HG03095 (cell line): ENCODE measurements at regions not wholly inside any gene's neighbourhood (a gene's known extent, or its start where the extent isn't known, plus 50 kb on each side); places are given as distances from the start of the nearest gene placed in this dataset.
"Not testable (repeated sequence)": the region's sequence is repeated elsewhere in the genome, so short reads cannot be mapped to it uniquely, and the experiment has no call there.

ENCODE experiments used
- ATAC-seq: cut with Tn5 transposase; IDR thresholded peaks from one replicate; pipeline ENCODE4 v1.9.1; 2021; ENCODE audit warnings: moderate library complexity; ENCODE audit not compliant: unreplicated experiment

DNA sequence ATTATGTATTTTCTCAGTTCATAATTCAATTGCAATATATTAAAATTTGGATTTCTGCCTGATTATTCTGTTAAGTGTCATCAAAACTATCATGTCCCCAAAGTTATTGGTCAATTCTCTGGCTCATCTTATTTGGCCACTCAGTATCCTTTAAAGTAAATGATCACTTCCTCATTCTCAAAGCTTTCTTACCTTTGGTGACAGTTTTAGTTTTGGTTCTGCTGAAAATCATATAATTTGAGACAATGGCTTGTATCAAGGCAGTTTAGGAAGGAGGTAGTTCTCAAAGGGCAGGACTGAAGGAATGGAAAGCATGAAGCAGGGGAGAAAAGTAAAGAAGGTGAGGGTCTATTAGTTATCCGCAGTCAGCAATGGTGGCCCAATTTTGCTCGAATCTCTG lies 1832.1 kb downstream of the ARAP2 start:
- ATAC-seq: no peak

DNA sequence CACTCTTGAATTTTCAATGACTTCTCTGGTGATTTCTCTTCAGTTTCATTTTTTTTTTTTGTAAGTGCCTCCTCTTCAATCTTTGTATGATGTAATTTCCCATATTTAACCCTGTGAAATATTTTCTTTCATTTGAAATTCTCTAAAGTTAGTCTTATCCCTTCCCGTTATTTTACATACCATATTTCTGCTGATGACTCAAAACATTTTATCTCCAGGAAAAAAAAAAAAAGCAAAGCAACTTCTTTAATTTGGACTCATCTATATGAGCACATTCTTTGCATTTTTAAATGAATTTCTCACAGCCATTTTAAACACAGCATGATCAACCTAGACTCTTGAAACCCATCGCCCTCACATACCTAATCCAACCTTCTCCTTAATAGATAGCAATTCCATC lies 1831.4 kb downstream of the ARAP2 start:
- ATAC-seq: no peak

DNA sequence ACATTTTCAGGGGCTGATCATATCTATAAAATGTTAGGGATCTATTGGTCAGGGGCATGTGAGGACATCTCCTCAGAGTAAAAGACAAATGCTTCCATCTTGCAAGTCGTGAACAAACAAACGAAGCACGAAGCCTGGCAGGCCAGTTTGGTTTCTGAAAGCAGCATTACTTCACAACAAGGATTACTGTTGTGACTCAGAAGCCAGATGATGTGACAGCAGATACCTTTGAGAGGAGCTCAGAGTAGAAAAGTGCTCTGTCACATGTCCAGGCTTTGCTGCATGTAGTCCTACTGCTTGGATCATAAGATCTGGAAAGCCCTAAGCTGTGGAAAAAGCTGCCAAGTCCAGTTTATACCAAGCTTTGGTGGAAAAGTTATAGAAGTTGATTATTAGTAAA lies 1827.2 kb downstream of the ARAP2 start:
- no peak for ATAC-seq

DNA sequence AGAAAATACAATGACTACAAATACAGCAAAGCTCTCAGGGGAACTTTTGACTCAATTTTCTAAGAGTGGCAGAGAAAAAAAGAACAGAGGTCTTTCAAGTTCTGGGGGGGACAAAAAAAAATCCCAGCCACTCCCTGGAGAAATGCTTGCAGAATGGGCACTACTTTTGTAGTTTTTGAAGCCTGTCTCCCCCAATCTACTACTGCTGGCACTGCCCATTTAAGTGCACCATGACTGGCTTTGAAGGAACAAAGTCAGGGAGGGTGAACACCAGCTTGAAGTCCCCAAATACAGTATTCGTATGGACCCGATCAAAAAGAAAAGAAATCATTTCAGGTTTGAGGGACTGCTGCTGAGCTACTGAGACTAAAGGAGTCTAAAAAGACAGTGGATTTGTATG lies 1824.4 kb downstream of the ARAP2 start:
- no peak for ATAC-seq

DNA sequence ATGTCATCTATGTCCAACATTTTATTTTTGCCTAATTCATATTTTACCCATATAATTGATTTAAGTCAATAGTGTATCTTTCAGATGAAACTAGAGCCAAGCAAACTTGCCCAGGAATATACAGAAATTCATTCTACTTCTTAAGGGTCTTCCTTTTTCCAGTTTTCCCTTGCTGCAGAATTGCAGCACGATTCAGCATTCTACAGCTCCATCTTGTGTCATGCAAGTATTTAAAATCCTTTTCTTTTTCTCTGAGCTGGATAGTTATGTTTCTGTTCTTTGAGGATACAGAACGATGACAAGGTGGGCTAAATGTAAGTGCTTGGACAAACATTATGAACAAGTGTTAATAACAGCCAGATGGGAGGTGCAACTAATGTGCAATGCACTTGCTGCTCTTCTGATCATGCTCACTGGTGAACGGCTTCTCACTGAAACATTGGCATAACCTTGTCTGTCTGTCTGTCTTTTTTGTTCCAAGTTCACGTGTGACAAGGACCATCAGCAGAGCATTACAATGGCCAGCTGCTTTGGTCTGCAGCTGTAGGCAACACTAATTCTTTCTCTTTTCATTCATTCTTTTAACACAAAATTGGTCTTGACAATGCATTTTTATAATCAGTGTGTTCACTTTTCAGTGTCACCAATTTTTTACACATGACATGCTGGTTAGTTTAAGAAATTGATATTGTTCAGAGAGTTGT lies 1821.7 kb downstream of the ARAP2 start:
- ATAC-seq: no peak

DNA sequence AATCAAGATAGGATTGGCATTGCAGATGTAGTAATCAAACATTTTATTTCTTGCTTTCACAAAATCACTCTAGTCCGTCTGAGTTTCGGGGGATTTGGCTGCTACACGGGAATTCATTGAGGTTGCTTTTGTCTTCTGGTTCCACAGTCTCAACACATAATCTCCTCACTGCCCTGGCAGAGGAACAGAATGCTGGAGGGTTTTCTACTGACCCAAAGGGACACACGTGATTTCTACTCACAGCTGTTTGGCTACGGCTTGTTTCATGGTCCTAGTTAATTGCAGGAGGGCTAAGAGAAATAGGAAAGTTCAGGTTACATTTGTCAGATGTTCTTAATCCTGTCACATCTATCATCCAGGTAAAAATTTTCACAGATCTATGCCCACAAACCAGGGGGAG lies 1811.6 kb downstream of the ARAP2 start:
- ATAC-seq: no peak

DNA sequence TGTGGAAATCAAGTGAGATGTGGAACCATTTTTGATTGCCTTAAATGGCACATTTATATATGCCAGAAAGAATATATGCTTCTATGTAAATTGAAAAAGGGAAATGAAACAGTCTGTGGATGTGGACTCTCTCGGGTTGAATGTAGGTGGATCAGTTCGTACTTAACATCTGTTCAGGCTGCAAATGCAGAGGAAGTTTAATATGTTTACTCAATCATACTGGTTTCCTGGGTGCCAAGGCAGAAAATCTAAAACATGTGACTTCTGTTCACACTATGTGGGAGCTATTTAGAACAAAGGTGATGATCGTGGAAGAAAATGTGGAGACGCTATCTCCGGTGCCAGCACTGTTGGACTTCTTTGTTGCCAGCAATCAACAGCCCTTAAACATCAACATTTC lies 1809.9 kb downstream of the ARAP2 start:
- not testable (repeated sequence) for ATAC-seq

DNA sequence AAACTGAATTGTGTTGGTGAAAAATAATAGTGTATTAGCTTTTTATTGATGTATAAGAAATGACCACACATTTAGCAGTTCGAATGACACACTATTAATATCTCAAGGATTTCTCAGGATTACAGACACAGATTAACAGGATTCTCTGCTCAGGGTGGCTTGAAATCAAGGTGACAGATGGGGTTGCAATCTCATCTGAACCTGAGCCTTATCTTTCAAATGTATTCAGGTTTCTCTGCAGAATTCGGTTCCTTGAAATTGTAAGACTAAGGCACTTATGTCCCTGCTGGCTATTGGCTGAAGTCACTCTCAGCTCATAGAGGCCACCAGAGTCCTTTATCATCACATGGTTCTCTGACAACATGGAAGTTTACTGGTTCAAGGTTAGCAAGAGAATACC lies 1780.1 kb downstream of the ARAP2 start:
- no peak for ATAC-seq

DNA sequence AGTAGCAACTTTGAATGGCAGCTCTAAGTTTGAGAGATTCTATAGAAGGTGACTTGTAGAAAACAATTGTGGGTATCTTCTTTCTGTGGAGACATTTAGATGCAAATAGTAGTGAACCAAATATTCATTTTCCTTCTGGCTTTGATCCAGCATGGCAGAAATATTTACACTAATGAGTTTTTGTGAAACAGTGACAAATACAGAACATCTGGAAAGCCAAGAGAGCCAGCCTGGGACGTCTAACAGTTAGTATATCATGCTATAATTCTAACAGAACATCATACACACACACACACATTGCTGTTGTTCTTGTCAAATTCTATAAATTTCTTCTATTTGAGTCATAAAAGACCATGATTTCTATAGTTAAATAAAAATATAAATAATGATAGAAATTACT lies 1777.9 kb downstream of the ARAP2 start:
- ATAC-seq: no peak

DNA sequence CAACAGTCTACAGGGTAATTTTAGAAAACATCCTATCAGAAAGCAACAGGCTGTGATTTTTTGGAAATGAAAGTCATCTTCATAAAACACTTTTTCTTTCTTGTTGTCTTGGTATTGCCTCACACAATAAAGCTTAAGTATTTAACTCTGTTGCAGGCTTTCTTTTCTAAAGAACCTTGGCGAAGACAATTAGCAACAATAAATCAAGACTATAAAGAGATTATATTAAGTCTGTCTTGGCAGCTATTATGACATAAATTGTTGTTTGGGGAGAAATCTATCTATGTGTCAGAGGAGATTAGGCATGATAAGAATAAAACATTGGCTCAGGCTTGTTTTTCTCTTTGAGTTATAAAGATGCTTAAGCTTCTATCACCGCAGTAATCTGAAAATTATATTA lies 1774.8 kb downstream of the ARAP2 start:
- ATAC-seq: no peak

DNA sequence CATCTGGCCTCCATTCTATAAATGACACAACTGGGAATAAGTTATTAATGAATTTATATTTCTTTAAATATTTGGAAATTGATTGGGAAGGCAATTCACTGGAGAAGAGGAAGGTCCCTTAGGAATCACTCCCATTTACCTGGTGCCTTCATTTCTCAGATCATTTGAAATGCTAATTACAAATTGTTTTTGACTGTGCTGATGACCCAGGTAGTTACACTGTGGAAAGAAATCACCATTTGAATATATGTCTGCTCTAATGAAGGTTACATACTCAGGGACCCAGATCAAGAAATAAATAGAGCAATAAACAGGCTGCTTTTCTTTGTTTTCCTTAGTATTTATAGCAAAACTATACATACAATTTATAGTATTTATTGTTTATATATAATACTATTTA lies 1759.1 kb downstream of the ARAP2 start:
- ATAC-seq: no peak

DNA sequence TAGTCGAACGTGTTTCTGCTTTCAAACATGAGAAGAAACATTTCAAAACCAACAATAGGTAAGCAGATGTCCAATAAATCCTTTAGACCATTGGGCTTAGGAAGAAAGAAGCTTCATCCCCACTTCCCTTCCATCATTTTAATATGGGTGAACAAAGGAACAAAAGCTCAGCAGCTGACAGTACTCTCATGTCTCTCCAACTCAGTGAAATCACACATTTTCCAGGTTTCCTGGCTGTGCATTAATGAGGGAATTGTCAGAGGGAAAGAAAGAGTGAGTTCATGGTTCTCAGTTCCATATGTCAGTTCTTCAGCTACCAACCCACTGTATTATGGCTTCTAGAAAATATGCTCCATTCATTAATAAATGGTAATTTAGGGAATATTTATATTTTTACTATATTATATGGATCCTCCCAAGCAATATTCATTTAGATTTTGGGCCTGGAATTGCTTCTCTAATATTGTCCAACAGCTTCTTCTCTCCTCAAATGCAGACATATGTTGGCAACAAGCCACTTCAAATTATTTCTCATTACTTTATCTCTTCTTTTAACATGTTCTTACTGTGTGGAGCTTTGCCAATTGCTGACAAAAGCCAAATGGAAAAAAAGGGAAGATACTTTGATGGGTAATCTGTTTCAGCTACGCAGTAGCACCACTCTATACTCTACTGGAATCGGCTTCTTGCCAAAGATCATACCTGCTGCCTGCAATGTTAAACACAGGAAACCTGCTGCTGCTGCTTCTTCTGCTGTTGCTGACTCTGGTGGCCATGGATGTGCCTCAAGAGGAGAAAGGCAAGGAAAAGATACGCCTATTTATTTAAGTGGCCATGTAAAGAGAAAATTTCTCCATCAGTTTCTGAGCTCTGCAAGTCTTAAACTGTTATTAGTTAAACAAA lies 1757.6 kb downstream of the ARAP2 start:
- ATAC-seq: no peak

DNA sequence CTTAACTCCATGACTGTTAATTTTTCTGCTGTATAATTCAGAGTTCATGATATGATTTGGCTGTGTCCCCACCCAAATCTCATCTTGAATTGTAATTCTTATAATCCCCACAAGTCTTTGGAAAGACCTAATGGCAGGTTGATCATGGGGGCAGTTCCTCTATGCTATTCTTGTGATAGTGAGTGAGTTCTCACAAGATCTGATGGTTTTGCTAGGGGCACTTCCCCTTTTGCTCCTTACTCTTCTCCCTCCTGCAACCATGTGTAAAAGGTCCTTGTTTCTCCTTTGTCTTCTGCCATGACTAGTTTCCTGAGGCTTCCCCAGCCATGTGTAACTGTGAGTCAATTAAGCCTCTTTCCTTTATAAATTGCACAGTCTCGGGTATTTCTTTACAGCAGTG lies 1751.9 kb downstream of the ARAP2 start:
- no peak for ATAC-seq

DNA sequence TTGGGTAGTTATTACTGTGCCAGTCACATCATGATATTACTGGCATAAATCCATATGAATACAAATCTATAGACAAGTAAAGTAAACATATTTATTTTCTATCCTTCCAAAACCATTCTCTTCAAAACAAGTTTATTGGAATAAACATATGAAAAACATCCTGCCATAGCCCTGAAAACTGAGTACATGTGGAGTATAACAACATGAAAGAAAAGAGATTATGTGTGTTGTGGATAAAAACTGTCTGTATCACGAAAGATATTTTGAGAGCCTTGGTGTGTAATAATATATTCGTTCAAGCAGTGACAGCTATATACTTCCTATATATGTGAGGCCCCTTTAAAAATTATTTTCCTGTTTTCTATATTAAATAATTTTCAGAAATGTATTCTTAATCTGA lies 1742.2 kb downstream of the ARAP2 start:
- ATAC-seq: no peak

DNA sequence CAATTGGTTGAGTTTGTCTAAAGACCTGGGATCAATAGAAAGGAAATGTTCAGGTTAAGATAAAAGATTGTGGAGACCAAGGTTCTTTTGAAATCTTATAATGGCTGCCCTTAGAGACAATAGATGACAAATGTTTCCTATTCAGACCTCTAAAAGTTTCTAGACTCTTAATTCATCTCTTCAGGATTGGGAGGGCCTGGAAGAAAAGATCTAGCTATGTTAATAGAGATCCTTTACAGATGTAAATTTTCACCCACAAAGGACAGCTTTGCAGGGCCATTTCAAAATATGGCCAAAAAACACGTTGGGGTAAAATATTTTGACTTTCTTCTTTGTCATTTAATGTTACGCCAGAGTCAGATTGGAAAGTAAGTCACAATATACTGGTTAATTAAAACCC lies 1739.6 kb downstream of the ARAP2 start:
- ATAC-seq: not testable (repeated sequence)

DNA sequence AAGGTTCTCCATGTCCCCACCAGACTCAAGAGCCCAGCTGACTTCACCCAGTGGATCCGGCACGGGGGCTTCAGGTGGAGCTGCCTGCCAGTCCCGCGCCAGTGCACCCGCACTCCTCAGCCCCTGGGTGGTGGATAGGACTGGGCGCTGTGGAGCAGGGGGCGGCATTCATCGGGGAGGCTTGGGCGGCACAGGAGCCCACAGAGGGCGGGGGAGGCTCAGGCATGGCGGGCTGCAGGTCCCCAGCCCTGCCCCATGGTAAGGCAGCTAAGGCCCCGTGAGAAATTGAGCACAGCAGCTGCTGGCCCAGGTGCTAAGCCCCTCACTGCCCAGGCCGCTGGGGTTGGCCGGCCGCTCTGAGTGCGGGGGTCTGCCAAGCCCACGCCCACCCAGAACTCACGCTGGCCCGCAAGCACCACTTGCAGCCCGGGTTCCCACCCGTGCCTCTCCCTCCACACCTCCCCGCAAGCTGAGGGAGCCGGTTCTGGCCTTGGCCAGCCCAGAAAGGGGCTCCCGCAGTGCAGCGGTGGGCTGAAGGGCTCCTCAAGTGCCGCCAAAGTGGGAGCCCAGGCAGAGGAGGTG lies 1737.7 kb downstream of the ARAP2 start:
- not testable (repeated sequence) for ATAC-seq

DNA sequence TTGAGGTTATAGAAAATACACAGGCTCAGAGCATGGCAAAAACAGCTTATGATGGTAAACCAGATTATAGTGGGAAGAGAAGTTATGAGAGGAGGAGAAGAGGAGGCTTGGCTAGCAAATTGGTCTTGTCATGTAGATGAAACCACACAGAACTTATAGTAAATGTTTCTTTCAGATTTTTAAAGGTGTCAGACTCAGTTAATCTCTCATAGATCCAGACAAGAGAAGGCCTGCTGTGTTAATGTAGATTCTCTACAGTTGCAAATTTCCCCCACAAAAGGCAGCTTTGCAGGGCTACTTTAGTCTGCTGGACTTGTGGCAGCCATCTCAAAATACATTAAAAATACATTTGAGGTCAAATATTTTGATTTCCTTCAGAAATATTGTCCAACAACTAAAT lies 1731.7 kb downstream of the ARAP2 start:
- ATAC-seq: no peak

DNA sequence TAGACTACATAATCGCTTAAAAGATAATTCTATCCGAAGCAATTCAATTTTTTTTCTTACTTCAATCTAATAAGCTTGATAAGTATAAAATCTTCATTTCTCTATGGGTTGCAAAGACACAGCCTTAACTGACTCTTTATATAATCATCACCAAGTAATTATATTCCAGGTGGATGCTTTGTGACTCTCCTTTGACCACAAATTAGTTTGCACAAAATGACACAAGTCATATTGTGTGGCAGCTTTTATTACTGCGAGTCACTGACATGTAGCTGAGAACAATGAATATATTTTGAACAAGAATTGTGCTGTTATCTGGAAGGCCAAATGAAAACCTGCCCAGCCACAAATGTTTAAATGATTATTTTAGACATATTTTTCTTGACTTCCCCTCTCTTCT lies 1727.8 kb downstream of the ARAP2 start:
- ATAC-seq: no peak

DNA sequence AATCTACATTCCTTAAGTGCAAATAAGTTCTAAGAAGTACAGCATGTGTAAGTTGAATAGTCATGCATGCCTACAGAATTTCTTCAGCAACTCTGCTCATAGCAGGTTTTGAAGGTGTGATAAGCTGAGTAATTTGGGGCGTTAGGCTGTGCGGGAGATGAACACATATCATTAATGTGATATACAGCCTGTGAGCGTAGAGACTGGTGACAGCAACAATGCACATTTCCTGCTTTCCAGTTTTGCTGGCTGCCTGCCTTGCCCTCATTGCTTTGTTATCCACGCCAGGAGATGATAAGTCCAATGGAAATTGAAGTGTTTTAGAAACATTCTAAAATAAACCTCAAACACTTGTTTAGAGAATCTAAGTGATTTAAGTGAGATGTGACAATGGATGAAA lies 1709.4 kb downstream of the ARAP2 start:
- no peak for ATAC-seq

DNA sequence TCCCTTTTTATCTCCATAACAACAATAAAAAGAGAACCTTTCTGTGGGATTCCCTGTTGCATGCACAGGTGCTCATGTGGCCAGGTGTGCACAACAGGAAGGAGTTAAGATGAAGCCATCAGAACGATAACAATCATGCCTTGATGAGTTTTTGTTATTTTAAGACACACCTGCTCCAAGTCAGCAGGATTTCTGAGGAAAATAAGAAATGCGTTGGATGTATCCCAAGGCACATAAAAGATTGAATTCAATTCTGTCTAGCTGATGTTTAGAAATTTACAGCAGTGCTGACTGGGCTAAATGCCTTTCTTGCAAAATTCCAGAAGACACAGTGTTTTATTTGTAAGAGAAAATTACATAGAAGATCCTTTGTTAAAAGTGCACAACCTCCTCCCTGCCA lies 1678.2 kb downstream of the ARAP2 start:
- no peak for ATAC-seq

DNA sequence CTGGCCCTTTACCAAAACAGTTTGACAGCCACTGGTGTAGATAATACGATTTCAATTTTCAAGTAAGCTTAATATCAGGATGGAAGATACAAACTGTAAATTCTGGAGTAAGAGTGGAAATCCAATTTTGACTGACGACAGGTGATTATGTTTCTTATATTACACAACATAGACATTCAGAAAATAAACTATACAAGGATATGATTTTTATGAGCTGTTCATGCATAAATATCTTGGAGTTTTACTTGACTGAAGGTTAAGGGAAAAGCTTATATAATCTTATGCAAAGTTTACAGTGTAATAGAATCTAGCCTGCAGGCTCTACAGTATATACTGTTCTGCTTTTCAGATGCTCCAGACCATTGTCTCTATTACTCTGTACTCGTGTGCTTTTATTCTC lies 1672.3 kb downstream of the ARAP2 start:
- ATAC-seq: no peak

DNA sequence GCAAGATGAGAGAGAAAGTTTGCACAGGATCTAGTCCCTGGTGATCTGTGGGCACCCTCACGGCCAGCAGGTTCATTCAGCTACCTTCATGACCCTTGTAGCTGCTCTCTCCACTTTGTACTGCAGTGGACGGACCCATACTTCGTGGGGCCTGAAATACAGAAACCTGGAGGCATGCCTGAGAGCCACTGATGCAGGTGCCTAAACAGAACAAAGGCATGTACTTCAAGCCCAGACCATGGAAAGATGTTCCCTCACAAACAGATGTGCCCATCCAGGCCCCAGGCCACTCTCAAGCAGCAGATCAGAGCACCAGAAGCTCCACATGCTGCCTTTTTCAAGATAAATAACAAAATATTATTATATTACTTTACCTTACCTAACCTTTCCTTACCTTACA lies 1629.0 kb downstream of the ARAP2 start:
- ATAC-seq: no peak
